HCT116 (cell line): ENCODE measurements at regions not wholly inside any gene's neighbourhood (a gene's known extent, or its start where the extent isn't known, plus 50 kb on each side); places are given as distances from the start of the nearest gene placed in this dataset.

ENCODE experiments used
- ATAC-seq: fragments of 200-7000 bp; cut with Tn5 transposase; 2 replicates; pipeline ENCODE4 v1.9.1; 2020; ENCODE audit warnings: mild to moderate bottlenecking, moderate library complexity
- BruUV-seq: library from RNA; stranded (reverse); fragments of 400-500 nt; replicated peaks from 2 replicates; lab custom pipeline; 2021; lab: Mats Ljungman, UMichigan
- CTCF ChIA-PET: fragments of 300-600 bp; sonication (Branson Sonifier 250); formaldehyde crosslinking; loops from one replicate; lab custom pipeline; 2021; ENCODE audit warnings: antibody characterized with exemption; lab: Charles Lee
- POLR2A ChIA-PET: fragments of 300-600, 350-600 bp; sonication (Branson Sonifier 250); formaldehyde crosslinking; loops from one replicate; lab custom pipeline; 2021; ENCODE audit warnings: antibody characterized with exemption; lab: Charles Lee
- RAD21 ChIA-PET, 2 experiments: fragments of 300-600 bp; sonication (Branson Sonifier 250); formaldehyde crosslinking; loops; one replicate each; lab custom pipeline; 2023; ENCODE audit warnings: low total read pairs in 2 of 2; ENCODE audit not compliant: uncharacterized antibody in 2 of 2, unreplicated experiment in 2 of 2, low non-redundant PET in 1 of 2; lab: Charles Lee
- DNase-seq: peaks from one replicate; pipeline ENCODE4 v3.0.0-alpha.2; 2010; ENCODE audit warnings: low read depth, low spot score
- H2AFZ ChIP-seq: fragments of 200-600 bp; shearing (Covaris generic), sonication (generic); 2 replicates; pipeline ENCODE4 v1.6.1; 2017; ENCODE audit warnings: low read depth, mixed run types, mixed read lengths, antibody characterized with exemption, low read length; ENCODE audit not compliant: poor library complexity, severe bottlenecking
- H3K27ac ChIP-seq: 2 replicates; pipeline ENCODE4 v1.5.1; 2012; ENCODE audit warnings: low read depth, low read length
- H3K27me3 ChIP-seq: fragments of 200-600 bp; sonication (generic); 2 replicates; pipeline ENCODE4 v1.6.1; 2016; ENCODE audit warnings: mixed run types, low read length, mixed read lengths; ENCODE audit not compliant: insufficient read depth
- H3K36me3 ChIP-seq, 2 experiments: fragments of 200-500 bp in 1 of 2; fragments of 200-600 bp in 1 of 2; sonication (Bioruptor generic) in 1 of 2; sonication (generic) in 1 of 2; 2 replicates each; pipeline versions ENCODE4 v1.5.1 to v1.6.1; 2014 to 2016; ENCODE audit warnings: low read length in 2 of 2, inconsistent platforms in 1 of 2, mixed read lengths in 1 of 2, mixed run types in 1 of 2; ENCODE audit not compliant: insufficient read depth in 2 of 2, control insufficient read depth in 1 of 2
- H3K4me1 ChIP-seq, 2 experiments: fragments of 200-600 bp in 1 of 2; sonication (generic) in 1 of 2; 2 replicates each; pipeline versions ENCODE4 v1.5.1 to v1.6.1; 2012 to 2017; ENCODE audit warnings: low read length in 2 of 2, inconsistent platforms in 1 of 2, mild to moderate bottlenecking in 1 of 2, mixed read lengths in 1 of 2, mixed run types in 1 of 2, moderate library complexity in 1 of 2; ENCODE audit not compliant: insufficient read depth in 2 of 2, control insufficient read depth in 1 of 2
- H3K4me2 ChIP-seq: fragments of 200-600 bp; sonication (generic); 2 replicates; pipeline ENCODE4 v1.6.1; 2017; ENCODE audit warnings: mixed run types, low read length, mixed read lengths
- H3K4me3 ChIP-seq, 2 experiments: fragments of 200-600 bp in 1 of 2; sonication (generic) in 1 of 2; replicated peaks in 1 of 2; 2 replicates each; pipeline ENCODE4 v1.5.1; 2011 to 2016; ENCODE audit warnings: low read length in 2 of 2, control low read depth in 1 of 2, low read depth in 1 of 2, mild to moderate bottlenecking in 1 of 2, mixed read lengths in 1 of 2, mixed run types in 1 of 2
- H3K79me2 ChIP-seq: fragments of 200-600 bp; sonication (generic); 2 replicates; pipeline ENCODE4 v1.6.1; 2017; ENCODE audit warnings: mild to moderate bottlenecking, mixed run types, low read length, moderate library complexity, mixed read lengths; ENCODE audit not compliant: insufficient read depth
- H3K9ac ChIP-seq: fragments of 200-600 bp; sonication (generic); 2 replicates; pipeline ENCODE4 v1.6.1; 2016; ENCODE audit warnings: low read length, mixed read lengths
- H3K9me2 ChIP-seq: fragments of 200-600 bp; sonication (generic), shearing (Covaris generic); 2 replicates; pipeline ENCODE4 v1.6.1; 2017; ENCODE audit warnings: mixed run types, mild to moderate bottlenecking, moderate library complexity; ENCODE audit not compliant: insufficient read depth
- H3K9me3 ChIP-seq, 2 experiments: fragments of 200-500 bp in 1 of 2; fragments of 200-600 bp in 1 of 2; sonication (Bioruptor generic) in 1 of 2; sonication (generic) in 1 of 2; 2 replicates each; pipeline ENCODE4 v1.6.1; 2014 to 2017; ENCODE audit warnings: low read length in 2 of 2, mixed read lengths in 2 of 2, inconsistent platforms in 1 of 2, low read depth in 1 of 2, mild to moderate bottlenecking in 1 of 2, mixed run types in 1 of 2, moderate library complexity in 1 of 2; ENCODE audit not compliant: control insufficient read depth in 1 of 2, insufficient read depth in 1 of 2
- H4K20me1 ChIP-seq: fragments of 200-600 bp; sonication (generic), shearing (Covaris generic); 2 replicates; pipeline ENCODE4 v1.6.1; 2017; ENCODE audit warnings: mixed run types, mild to moderate bottlenecking, moderate library complexity; ENCODE audit not compliant: insufficient read depth
- CBX3 ChIP-seq: IDR thresholded peaks from 2 replicates; pipeline ENCODE4 v1.6.1; 2012; ENCODE audit warnings: low read depth
- CEBPB ChIP-seq: IDR thresholded peaks from 2 replicates; pipeline ENCODE4 v1.6.1; 2012; ENCODE audit warnings: low read depth
- CTCF ChIP-seq, 3 experiments: fragments of 200-600 bp in 1 of 3; sonication (generic) in 1 of 3; IDR thresholded peaks in 2 of 3; conservative IDR thresholded peaks in 1 of 3; 2 replicates each; pipeline ENCODE4 v1.5.1; 2012 to 2017; ENCODE audit warnings: low read depth in 2 of 3, low read length in 2 of 3, antibody characterized with exemption in 1 of 3, borderline replicate concordance in 1 of 3, control low read depth in 1 of 3, mild to moderate bottlenecking in 1 of 3, mixed read lengths in 1 of 3, mixed run types in 1 of 3, moderate library complexity in 1 of 3; ENCODE audit not compliant: insufficient read depth in 1 of 3
- EGR1 ChIP-seq: IDR thresholded peaks from 2 replicates; pipeline ENCODE4 v1.6.1; 2012; ENCODE audit warnings: low read depth
- ELF1 ChIP-seq: IDR thresholded peaks from 2 replicates; pipeline ENCODE4 v1.6.1; 2012; ENCODE audit warnings: low read depth, borderline replicate concordance
- EZH2phosphoT487 ChIP-seq: fragments of 200-600 bp; IDR thresholded peaks from 2 replicates; pipeline ENCODE4 v1.6.1; 2018; ENCODE audit warnings: antibody characterized with exemption, borderline replicate concordance
- MAX ChIP-seq: IDR thresholded peaks from 2 replicates; pipeline ENCODE4 v1.6.1; 2012
- POLR2A ChIP-seq: IDR thresholded peaks from 2 replicates; pipeline ENCODE4 v1.7.0; 2011; ENCODE audit warnings: borderline replicate concordance; ENCODE audit not compliant: insufficient read depth, insufficient read length; ENCODE audit errors: extremely low read depth
- POLR2AphosphoS5 ChIP-seq: IDR thresholded peaks from 2 replicates; pipeline ENCODE4 v1.6.1; 2011; ENCODE audit warnings: mild to moderate bottlenecking, low read depth, low read length, moderate library complexity
- RAD21 ChIP-seq: IDR thresholded peaks from 2 replicates; pipeline ENCODE4 v1.6.1; 2012; ENCODE audit warnings: low read depth, mild to moderate bottlenecking
- REST ChIP-seq: IDR thresholded peaks from 2 replicates; pipeline ENCODE4 v1.6.1; 2012; ENCODE audit warnings: low read depth
- SIN3A ChIP-seq: IDR thresholded peaks from 2 replicates; pipeline ENCODE4 v1.6.1; 2012; ENCODE audit warnings: low read depth
- SP1 ChIP-seq: IDR thresholded peaks from 2 replicates; pipeline ENCODE4 v1.6.1; 2012; ENCODE audit warnings: low read depth
- SRF ChIP-seq: IDR thresholded peaks from 2 replicates; pipeline ENCODE4 v1.6.1; 2012; ENCODE audit warnings: low read depth
- TCF7L2 ChIP-seq: IDR thresholded peaks from 2 replicates; pipeline ENCODE4 v1.7.0; 2011; ENCODE audit warnings: borderline replicate concordance, inconsistent platforms; ENCODE audit not compliant: insufficient read depth, insufficient read length; ENCODE audit errors: extremely low read depth
- YY1 ChIP-seq: IDR thresholded peaks from 2 replicates; pipeline ENCODE4 v1.6.1; 2011; ENCODE audit warnings: low read length, low read depth, moderate library complexity, mild to moderate bottlenecking; ENCODE audit not compliant: insufficient replicate concordance; ENCODE audit errors: extremely low read depth
- ZFX ChIP-seq: fragments of 450-650 bp; IDR thresholded peaks from 2 replicates; pipeline ENCODE4 v1.6.1; 2017
- ZNF274 ChIP-seq: fragments of 200-500 bp; sonication (Bioruptor generic); IDR thresholded peaks from 2 replicates; pipeline ENCODE4 v1.6.1; 2014; ENCODE audit warnings: mild to moderate bottlenecking, low read depth, low read length, inconsistent platforms
- intact Hi-C: fragments of 100-400 bp; cut with micrococcal nuclease; formaldehyde crosslinking; loops from 2 replicates; pipeline ENCODE4 v1.10.0; 2022
- TF ChIP-seq, protein P1 (sequence below): IDR thresholded peaks from 2 replicates; pipeline ENCODE4 v1.6.1; 2012

DNA sequence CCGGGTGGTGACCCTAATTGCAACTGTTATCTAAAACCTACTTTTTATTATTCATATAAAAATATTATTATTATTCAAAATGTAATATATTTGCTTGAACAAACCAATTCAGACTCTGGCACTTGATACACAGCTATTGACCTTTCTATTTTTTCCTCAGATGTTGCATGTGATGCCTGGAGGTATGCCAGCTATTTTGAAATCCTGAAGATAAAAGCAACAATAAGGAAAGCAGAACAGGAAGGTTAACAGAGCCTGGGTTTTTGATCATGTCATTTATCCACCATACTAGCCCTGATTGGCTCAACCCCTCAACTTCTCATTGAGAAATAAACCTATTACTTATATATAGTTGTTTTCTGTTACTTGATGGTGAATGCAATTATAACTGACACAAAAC is 340.9 kb upstream of the KIF2A start:
- Histone ChIP-seq H3K79me2 (no peaks in the 10 kb centered on the region), H2AFZ (no peak overlapping the region), H3K9me3 (no peaks in the 10 kb centered on the region), H4K20me1 (no peaks in the 10 kb centered on the region), H3K9ac (no peak overlapping the region), H3K4me2 (no peak overlapping the region), H3K27me3 (peaks cover 22% of the 10 kb centered on the region), H3K9me2 (no peaks in the 10 kb centered on the region), H3K27ac (no peak overlapping the region), H3K4me1 (no peaks in the 10 kb centered on the region), H3K36me3 (no peaks in the 10 kb centered on the region), H3K4me3 (no peak overlapping the region)
- intact Hi-C loops: no loop called here
- DNase-seq: no peak
- no peak for ATAC-seq
- TF ChIP-seq POLR2AphosphoS5 (no peak), CBX3 (no peak), EGR1 (no peak), ELF1 (no peak), TCF7L2 (no peak), CTCF (IDR thresholded peaks at IDR 0.05 in 2 of 3, conservative IDR thresholded peaks at IDR 0.05 in 1 of 3; ENCODE audit: borderline replicate concordance in 1 of 3, insufficient read depth in 1 of 3, low read depth in 2 of 3, low read length in 2 of 3) (no peak), SP1 (no peak), POLR2A (no peak), CEBPB (no peak), SRF (no peak), ZFX (no peak), YY1 (no peak), SIN3A (no peak), ZNF274 (no peak), REST (no peak), MAX (no peak), RAD21 (no peak), EZH2phosphoT487 (no peak)
- TF ChIP-seq, protein P1, sequence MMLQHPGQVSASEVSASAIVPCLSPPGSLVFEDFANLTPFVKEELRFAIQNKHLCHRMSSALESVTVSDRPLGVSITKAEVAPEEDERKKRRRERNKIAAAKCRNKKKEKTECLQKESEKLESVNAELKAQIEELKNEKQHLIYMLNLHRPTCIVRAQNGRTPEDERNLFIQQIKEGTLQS: no peak
- POLR2A ChIA-PET: no interaction called here
- RAD21 ChIA-PET: no interaction called here
- CTCF ChIA-PET: no interaction called here
- no TSS peak for BruUV-seq
